GM19463 (cell line): ENCODE measurements at regions not wholly inside any gene's neighbourhood (a gene's known extent, or its start where the extent isn't known, plus 50 kb on each side); places are given as distances from the start of the nearest gene placed in this dataset.

Experiments used
- ATAC-seq: cut with Tn5 transposase; IDR thresholded peaks from one replicate; pipeline ENCODE4 v1.9.1; 2021; ENCODE audit warnings: mild to moderate bottlenecking, moderate library complexity; ENCODE audit not compliant: unreplicated experiment

DNA sequence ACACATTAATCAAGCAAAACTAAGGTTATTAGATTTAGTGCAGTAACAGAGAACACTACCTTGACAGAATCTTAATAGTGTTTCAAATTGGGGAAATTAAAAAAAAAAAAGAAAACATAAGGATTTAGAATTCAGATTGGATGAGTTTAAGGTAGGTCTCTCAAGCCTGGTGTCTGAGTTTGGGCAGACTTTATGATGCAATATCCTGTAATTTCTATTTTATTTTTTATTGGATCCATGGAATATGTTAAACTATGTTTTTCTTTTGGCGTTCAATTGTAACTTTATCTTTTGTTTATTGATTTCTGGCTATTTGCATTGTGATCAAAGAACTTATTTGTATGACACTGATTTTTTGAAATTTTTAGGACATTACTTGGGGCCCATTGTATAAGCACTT lies 394.1 kb upstream of the NETO1 start:
- no peak for ATAC-seq

DNA sequence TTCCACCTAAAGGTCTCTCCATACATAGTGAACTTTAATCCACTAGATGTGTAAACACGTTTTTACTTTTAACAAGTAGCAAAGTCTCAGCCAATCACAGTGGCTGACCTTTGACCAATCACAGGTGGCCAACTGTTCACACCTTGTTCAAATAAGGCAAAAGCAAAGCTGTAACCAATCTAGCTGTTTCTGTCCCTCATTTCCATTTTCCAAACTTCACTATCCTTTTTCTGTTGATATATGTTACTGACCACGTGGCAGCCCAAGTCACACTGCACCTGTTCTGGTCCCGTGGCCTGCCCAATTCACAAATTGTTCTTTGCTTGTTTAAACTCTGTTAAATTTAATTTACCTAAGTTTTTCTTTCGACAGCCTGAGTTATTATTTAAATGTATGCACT lies 393.5 kb upstream of the NETO1 start:
- ATAC-seq = no peak

- ATAC-seq = no peak
These were observed 390.7 kb upstream of the NETO1 start for GRCh38 chr18:73258375-73259087.

GRCh38 chr18:73254564-73254963 lies 386.8 kb upstream of the NETO1 start:
- ATAC-seq = no peak

GRCh38 chr18:73249030-73249429 lies 381.2 kb upstream of the NETO1 start:
- no peak for ATAC-seq

DNA sequence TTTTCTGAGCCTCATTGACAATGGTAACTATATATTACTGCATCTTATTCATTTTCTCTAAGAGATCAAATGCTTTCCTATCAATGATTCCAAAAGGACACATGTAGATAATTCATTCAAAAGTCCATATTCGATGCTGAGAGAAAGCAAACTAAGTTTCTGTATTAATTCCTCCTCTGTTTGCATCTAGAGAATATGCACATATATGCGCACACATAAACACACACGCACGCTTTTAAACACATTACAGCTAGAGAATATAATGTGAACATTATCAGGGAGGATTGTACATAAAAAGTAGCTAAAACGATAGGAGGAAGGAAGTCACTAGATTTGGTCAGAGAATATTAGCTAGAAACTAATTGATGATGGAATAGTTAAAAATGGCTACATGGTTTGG lies 379.0 kb upstream of the NETO1 start:
- ATAC-seq = no peak

GRCh38 chr18:73245345-73245744 lies 377.6 kb upstream of the NETO1 start:
- no peak for ATAC-seq

DNA sequence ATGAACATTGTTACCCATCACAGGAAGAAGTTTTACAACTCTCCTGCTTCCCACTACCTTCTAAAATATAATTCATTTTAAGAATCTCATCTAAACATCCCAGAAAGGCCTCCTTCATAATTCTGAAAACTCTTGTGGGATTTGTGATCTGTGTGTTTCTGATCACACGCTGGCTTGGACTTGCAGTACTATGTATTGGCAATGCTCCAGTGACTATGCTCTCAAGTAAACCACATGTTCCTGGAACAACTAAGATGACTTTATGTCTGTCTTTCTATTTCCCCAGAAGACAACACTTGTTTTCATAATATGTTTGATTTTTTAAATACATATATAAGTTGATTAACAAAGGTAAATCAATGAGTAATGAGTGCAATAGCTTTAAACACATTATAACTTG lies 376.6 kb upstream of the NETO1 start:
- no peak for ATAC-seq

- no peak for ATAC-seq
These were observed 373.1 kb upstream of the NETO1 start for GRCh38 chr18:73240899-73241298.

DNA sequence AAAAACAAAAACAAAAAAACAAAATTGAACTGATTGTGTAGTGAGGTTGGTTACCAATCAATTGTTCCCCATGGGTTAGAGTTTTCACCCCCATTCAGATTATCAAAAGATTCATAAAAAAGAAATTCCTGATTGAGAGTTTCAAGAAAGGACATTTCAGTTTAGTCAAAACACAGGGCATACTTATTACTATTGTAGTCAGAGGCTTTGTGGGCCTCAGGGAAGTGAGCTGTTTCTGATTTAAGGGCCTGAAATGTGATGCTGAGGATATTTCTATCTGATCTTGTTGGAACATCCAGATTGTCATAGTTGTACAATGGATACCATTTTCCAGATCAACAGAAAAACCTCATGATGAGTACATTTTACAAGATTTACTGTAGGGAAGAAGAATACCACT lies 368.1 kb upstream of the NETO1 start:
- ATAC-seq = no peak

GRCh38 chr18:73235491-73235890 lies 367.7 kb upstream of the NETO1 start:
- peak; percentile 85 for ATAC-seq

DNA sequence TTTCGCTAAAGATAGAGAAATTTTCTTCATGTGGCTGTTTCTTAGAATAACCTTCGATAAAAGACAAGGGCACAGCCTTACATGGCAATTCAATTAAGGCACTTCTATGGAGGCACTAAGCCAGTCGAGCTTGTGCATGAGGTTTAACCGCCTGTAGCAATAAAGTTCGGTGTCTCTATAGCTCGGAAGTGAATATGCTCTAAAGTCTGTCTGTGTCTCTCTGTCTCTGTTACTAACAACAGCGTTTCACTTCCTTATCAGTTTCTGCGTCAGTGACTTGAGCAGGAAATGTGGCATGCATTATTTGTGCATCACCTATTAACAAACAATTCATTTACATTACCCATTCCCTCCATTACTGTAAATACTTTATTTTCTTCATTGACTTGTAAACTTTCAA lies 365.1 kb upstream of the NETO1 start:
- ATAC-seq = peak; percentile 64

- ATAC-seq = no peak
These were observed 352.9 kb upstream of the NETO1 start for GRCh38 chr18:73220663-73221062.

DNA sequence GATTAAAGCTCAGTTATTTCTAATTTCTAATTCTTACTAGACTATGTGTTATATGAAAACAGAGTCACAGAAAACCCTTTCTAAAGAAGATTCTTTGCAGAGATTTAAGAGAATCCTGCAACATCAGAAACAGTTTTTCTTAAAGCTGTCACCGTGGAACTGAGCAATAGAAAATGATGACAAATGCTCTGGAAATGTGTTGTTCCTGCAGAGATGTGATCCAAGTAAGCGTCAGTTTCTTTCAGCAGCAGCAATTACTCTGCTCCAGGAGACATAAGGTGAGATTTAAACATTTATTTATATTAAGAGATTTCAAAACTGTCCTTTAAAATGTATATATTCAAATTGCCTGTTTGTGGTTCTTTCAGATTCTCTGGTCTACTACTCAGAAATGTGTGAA lies 350.5 kb upstream of the NETO1 start:
- ATAC-seq = no peak

GRCh38 chr18:73214970-73215369 lies 347.2 kb upstream of the NETO1 start:
- ATAC-seq = no peak

DNA sequence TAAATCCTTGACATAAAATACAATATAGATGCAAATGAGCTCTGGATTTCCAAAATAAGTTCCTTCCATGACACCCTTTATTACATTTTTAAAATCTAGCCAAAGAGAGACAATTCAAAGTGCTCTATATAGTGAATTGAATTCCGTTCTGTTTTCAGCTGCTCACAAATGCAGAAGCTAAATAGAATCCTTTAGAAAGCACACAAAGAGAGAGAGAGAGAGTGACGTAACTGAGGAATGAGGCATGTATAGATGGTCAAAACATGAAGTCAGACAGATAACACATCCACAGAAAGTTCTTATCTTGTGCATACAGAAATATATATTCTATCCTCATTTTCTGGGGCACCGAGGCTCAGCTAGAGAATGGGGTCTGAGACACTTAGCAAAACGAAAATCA lies 344.7 kb upstream of the NETO1 start:
- no peak for ATAC-seq

GRCh38 chr18:73201940-73202339 lies 334.2 kb upstream of the NETO1 start:
- no peak for ATAC-seq

DNA sequence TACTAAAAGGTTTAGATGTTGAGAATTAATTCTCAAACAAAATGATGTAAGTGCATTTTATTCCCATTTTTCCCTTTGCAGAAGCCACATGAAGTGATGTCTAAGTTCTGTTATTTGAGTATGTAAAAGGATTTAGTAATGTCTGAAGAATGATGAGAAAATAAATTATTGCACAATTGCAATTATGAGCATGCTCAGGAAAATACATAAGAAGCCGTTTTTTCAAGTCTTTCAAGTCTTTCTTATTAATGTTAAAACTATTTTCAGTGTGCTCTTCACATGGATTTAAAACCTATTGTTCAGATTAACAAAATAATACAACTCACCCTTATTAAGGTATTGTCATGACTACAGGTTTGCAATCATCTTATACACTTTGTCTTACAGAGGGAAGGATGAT lies 331.4 kb upstream of the NETO1 start:
- no peak for ATAC-seq

DNA sequence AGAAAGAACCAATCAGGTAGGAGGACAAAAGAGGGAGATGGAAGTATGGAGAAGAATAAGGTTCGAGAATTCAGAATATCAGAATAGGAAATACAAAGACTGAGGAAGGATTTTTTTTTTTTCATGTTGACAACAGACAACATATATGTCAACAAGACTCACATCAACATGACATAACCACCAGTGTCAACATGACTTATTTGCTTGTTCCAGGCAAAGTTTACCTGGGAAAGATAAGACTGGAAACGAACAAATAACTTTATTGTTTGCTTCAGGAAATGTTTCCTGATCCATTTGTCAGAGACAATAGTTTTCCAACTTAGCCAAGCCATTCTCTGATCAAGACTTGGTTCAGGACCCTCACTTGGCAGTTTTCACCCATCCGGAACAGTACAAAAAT lies 321.9 kb upstream of the NETO1 start:
- no peak for ATAC-seq

- no peak for ATAC-seq
These were observed 300.4 kb upstream of the NETO1 start for GRCh38 chr18:73168236-73168635.

DNA sequence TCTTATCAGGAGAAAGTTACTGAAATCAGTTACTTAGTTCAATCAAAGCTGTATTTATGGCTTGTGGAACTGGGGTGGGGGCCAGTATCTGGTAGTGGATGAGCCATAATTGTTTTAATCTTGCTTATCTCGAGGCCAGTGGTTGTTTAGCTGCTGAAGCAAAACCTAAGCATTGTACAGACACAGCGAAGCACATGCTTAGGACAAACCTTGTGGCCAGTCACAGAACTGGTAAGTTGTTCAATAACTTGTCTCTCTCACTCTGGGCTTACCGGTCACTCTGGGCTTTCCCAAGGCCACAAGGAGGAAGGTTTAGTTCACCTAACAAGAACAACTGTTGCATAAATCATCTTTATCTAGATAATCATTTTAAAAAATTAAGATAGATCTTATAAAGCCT lies 296.6 kb upstream of the NETO1 start:
- ATAC-seq = no peak

DNA sequence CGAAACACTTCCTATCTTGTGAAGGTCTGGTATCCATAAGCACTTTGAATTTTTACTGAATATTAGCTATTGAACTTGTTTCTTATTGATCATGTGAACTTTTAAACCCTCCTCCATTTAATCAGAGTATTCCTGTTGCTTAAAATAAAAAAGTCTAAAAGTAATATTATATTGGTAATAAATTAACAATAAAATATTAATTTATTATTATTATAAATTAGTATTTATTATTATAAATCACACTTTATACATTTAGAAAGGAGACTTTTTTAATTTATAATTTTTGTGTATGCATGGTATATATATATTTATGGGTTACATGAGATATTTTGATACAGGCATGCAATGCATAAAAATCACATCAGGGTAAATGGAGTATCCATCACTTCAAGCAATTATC lies 295.4 kb upstream of the NETO1 start:
- ATAC-seq = no peak

GRCh38 chr18:73156117-73156516 lies 288.3 kb upstream of the NETO1 start:
- no peak for ATAC-seq
